ENCODE measurements at regions not wholly inside any gene's neighbourhood (a gene's known extent, or its start where the extent isn't known, plus 50 kb on each side); places are given as distances from the start of the nearest gene placed in this dataset.

DNA sequence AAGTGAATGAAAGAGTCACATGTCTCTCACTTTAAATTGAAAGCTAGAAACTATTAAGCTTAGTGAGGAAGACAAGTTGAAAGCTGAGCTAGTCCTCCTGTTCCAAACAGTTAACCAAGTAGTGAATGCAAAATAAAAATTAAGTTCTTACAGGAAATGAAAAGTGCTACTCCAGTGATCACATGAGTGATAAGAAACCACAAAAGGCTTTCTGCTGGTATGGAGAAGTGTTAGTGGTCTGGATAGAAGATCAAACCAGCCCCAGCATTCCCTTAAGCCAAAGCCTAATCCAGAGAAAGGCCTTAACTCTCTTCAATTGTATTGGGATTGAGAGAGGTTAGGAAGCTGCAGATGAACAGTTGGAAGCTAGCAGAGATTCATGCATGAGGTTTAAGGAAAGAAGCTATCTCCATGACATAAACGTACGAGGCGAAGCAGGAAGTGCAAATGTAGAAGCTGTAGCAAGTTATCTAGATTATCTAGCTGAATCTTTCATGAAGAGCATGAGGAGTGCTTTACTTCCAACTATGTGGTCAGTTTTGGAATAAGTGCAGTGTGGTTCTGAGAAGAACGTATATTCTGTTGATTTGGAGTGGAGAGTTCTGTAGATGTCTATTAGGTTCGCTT lies 261.6 kb downstream of the MDFIC start:
- TF ChIP-seq, protein P1, sequence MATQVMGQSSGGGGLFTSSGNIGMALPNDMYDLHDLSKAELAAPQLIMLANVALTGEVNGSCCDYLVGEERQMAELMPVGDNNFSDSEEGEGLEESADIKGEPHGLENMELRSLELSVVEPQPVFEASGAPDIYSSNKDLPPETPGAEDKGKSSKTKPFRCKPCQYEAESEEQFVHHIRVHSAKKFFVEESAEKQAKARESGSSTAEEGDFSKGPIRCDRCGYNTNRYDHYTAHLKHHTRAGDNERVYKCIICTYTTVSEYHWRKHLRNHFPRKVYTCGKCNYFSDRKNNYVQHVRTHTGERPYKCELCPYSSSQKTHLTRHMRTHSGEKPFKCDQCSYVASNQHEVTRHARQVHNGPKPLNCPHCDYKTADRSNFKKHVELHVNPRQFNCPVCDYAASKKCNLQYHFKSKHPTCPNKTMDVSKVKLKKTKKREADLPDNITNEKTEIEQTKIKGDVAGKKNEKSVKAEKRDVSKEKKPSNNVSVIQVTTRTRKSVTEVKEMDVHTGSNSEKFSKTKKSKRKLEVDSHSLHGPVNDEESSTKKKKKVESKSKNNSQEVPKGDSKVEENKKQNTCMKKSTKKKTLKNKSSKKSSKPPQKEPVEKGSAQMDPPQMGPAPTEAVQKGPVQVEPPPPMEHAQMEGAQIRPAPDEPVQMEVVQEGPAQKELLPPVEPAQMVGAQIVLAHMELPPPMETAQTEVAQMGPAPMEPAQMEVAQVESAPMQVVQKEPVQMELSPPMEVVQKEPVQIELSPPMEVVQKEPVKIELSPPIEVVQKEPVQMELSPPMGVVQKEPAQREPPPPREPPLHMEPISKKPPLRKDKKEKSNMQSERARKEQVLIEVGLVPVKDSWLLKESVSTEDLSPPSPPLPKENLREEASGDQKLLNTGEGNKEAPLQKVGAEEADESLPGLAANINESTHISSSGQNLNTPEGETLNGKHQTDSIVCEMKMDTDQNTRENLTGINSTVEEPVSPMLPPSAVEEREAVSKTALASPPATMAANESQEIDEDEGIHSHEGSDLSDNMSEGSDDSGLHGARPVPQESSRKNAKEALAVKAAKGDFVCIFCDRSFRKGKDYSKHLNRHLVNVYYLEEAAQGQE (IDR thresholded peaks at IDR 0.05; ENCODE audit: insufficient replicate concordance, low read depth) = no peak
- TF ChIP-seq, protein P2, sequence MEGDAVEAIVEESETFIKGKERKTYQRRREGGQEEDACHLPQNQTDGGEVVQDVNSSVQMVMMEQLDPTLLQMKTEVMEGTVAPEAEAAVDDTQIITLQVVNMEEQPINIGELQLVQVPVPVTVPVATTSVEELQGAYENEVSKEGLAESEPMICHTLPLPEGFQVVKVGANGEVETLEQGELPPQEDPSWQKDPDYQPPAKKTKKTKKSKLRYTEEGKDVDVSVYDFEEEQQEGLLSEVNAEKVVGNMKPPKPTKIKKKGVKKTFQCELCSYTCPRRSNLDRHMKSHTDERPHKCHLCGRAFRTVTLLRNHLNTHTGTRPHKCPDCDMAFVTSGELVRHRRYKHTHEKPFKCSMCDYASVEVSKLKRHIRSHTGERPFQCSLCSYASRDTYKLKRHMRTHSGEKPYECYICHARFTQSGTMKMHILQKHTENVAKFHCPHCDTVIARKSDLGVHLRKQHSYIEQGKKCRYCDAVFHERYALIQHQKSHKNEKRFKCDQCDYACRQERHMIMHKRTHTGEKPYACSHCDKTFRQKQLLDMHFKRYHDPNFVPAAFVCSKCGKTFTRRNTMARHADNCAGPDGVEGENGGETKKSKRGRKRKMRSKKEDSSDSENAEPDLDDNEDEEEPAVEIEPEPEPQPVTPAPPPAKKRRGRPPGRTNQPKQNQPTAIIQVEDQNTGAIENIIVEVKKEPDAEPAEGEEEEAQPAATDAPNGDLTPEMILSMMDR (IDR thresholded peaks at IDR 0.05; ENCODE audit: insufficient read depth, low read length) = no peak
- TF ChIP-seq SPI1 (IDR thresholded peaks at IDR 0.05; ENCODE audit: borderline replicate concordance, low read depth) (peak; percentile 61; the same call in 1 of the 2 replicates), GABPA (IDR thresholded peaks at IDR 0.05; ENCODE audit: low read depth) (no peak)

All from HL-60 (cell line).